ENCODE measurements at regions not wholly inside any gene's neighbourhood (a gene's known extent, or its start where the extent isn't known, plus 50 kb on each side); places are given as distances from the start of the nearest gene placed in this dataset.
A peak's percentile ranks its signal among the peaks of the same experiment; 100 is the strongest.

DNA sequence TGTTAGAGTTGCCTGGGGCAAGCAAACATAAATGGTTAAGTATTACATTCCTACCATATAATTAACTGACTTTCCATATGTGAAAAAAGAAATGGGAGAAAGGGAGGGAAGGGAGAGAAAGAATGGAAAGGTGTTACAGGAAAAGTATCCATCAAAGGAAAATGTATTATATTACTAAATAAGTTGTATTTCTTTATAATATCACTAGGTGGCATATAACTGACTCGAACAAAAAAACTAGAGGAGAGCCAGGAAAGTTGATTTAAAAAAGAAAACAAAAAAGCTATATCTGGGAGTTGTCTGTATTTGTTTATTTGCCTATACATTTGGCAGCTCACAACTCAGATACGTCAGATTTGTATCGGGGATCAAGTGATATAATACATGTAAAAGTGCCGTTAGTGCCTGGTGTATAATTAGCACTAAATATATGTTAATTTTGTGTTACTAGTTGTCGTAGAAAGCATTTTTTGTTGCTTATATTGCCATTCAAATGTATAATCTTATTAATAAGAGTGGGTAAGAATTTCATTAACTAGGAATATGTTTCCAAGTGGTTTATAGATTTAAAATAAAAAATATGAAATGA is 59.6 kb upstream of the ADAMTS19 start:
- TF ChIP-seq, protein P1, sequence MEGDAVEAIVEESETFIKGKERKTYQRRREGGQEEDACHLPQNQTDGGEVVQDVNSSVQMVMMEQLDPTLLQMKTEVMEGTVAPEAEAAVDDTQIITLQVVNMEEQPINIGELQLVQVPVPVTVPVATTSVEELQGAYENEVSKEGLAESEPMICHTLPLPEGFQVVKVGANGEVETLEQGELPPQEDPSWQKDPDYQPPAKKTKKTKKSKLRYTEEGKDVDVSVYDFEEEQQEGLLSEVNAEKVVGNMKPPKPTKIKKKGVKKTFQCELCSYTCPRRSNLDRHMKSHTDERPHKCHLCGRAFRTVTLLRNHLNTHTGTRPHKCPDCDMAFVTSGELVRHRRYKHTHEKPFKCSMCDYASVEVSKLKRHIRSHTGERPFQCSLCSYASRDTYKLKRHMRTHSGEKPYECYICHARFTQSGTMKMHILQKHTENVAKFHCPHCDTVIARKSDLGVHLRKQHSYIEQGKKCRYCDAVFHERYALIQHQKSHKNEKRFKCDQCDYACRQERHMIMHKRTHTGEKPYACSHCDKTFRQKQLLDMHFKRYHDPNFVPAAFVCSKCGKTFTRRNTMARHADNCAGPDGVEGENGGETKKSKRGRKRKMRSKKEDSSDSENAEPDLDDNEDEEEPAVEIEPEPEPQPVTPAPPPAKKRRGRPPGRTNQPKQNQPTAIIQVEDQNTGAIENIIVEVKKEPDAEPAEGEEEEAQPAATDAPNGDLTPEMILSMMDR (IDR thresholded peaks at IDR 0.05) = peak; percentile 36; the same call in 1 of the 2 replicates

DNA sequence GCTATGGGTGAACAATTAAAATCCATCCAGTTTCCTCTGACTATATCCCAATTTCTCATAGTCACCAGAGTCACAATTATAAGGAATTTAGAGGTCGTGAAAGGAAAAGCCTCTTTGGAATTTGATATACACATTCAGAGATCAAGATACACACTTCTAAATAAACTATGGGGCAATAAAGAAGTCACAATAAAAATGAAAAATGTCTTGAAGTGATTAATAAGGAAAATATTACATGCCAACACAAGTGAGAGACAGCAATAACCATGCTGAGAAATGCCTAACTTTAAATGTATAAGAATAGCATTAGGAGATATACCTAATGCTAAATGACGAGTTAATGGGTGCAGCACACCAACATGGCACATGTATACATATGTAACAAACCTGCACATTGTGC is 54.9 kb upstream of the ADAMTS19 start:
- TF ChIP-seq, protein P1 (IDR thresholded peaks at IDR 0.05) = no peak

- TF ChIP-seq, protein P1 (IDR thresholded peaks at IDR 0.05) = no peak
These were observed 53.7 kb upstream of the ADAMTS19 start for GRCh38 chr5:129406440-129406839.

Data from LNCAP (cell line).